Prostate gland (tissue), 2 donors: ENCODE measurements at regions not wholly inside any gene's neighbourhood (a gene's known extent, or its start where the extent isn't known, plus 50 kb on each side); places are given as distances from the start of the nearest gene placed in this dataset.
A peak's percentile ranks its signal among the peaks of the same experiment; 100 is the strongest.

ENCODE experiments used
- POLR2A ChIP-seq: fragments of 450-650 bp; IDR thresholded peaks from one replicate; pipeline ENCODE4 v1.6.1; 2016; ENCODE audit warnings: antibody characterized with exemption, mild to moderate bottlenecking
- POLR2AphosphoS5 ChIP-seq: sonication (generic); formaldehyde crosslinking; IDR thresholded peaks from one replicate; pipeline ENCODE4 v1.6.1; 2017; ENCODE audit warnings: antibody characterized with exemption
- TF ChIP-seq, protein P1 (sequence below), 4 experiments: fragments of 200-600 bp in 2 of 4; fragments of 450-650 bp in 2 of 4; sonication (generic) in 2 of 4; IDR thresholded peaks; 1 replicate in 3 of 4; 2 replicates in 1 of 4; pipeline ENCODE4 v1.5.1; 2016 to 2019; ENCODE audit warnings: antibody characterized with exemption in 4 of 4, mild to moderate bottlenecking in 2 of 4, moderate library complexity in 2 of 4

DNA sequence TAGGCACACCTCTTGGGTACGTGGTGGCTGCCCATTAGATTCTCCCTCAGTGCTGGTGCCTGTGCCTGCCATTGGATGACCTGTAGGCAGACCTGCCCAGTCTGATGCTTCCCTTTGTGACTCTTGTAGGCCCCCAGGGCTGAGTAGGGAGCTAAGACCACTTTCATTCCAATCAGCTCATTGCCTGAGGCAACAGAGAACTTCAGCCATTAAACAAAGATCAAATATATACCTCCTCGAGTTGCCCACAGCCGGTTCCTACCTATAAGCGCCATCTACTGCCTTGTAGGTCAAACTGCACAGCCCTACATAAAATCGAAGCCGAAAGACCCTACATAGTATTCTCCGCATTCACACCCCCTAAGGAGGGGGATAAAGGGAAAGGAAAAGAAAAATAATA lies 184.6 kb downstream of the ETAA1 start:
- TF ChIP-seq, protein P1, sequence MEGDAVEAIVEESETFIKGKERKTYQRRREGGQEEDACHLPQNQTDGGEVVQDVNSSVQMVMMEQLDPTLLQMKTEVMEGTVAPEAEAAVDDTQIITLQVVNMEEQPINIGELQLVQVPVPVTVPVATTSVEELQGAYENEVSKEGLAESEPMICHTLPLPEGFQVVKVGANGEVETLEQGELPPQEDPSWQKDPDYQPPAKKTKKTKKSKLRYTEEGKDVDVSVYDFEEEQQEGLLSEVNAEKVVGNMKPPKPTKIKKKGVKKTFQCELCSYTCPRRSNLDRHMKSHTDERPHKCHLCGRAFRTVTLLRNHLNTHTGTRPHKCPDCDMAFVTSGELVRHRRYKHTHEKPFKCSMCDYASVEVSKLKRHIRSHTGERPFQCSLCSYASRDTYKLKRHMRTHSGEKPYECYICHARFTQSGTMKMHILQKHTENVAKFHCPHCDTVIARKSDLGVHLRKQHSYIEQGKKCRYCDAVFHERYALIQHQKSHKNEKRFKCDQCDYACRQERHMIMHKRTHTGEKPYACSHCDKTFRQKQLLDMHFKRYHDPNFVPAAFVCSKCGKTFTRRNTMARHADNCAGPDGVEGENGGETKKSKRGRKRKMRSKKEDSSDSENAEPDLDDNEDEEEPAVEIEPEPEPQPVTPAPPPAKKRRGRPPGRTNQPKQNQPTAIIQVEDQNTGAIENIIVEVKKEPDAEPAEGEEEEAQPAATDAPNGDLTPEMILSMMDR (IDR thresholded peaks at IDR 0.05) = peak in 1 of 4 experiments; percentile 18
- TF ChIP-seq POLR2A (no peak), POLR2AphosphoS5 (no peak)
